KMS-11 (cell line): ENCODE measurements at regions not wholly inside any gene's neighbourhood (a gene's known extent, or its start where the extent isn't known, plus 50 kb on each side); places are given as distances from the start of the nearest gene placed in this dataset.

Experiments
- H2AFZ ChIP-seq: fragments of 200-600 bp; sonication (generic); 2 replicates; pipeline ENCODE4 v1.6.1; 2016; ENCODE audit warnings: antibody characterized with exemption, mixed run types, low read depth
- H3K27ac ChIP-seq: fragments of 200-600 bp; sonication (generic); 2 replicates; pipeline ENCODE4 v1.6.1; 2016; ENCODE audit warnings: mild to moderate bottlenecking, mixed run types
- H3K27me3 ChIP-seq: fragments of 200-600 bp; sonication (generic); 2 replicates; pipeline ENCODE4 v1.6.1; 2017; ENCODE audit warnings: mild to moderate bottlenecking, low read depth, mixed run types, moderate library complexity; ENCODE audit not compliant: insufficient read depth
- H3K36me3 ChIP-seq: fragments of 200-600 bp; sonication (generic); 2 replicates; pipeline ENCODE4 v1.6.1; 2017; ENCODE audit warnings: mild to moderate bottlenecking, mixed run types; ENCODE audit not compliant: insufficient read depth
- H3K4me1 ChIP-seq: fragments of 200-600 bp; sonication (generic); 2 replicates; pipeline ENCODE4 v1.6.1; 2016; ENCODE audit warnings: mild to moderate bottlenecking, low read depth, mixed run types; ENCODE audit not compliant: poor library complexity, severe bottlenecking
- H3K4me2 ChIP-seq: fragments of 200-600 bp; sonication (generic); 2 replicates; pipeline ENCODE4 v1.7.0; 2016; ENCODE audit warnings: mild to moderate bottlenecking, mixed run types
- H3K4me3 ChIP-seq: fragments of 200-600 bp; sonication (generic); IDR thresholded peaks from 2 replicates; pipeline ENCODE4 v1.6.1; 2017; ENCODE audit warnings: low read depth, low read length, mixed read lengths; ENCODE audit not compliant: insufficient read depth
- H3K79me2 ChIP-seq: fragments of 200-600 bp; sonication (generic); 2 replicates; pipeline ENCODE4 v1.6.1; 2016; ENCODE audit warnings: low read depth, mixed run types; ENCODE audit not compliant: insufficient read depth
- H3K9ac ChIP-seq: fragments of 200-600 bp; sonication (generic); 2 replicates; pipeline ENCODE4 v1.6.1; 2016; ENCODE audit warnings: mild to moderate bottlenecking, mixed run types
- H4K20me1 ChIP-seq: fragments of 200-600 bp; sonication (generic); 2 replicates; pipeline ENCODE4 v1.6.1; 2016; ENCODE audit warnings: mild to moderate bottlenecking, mixed run types; ENCODE audit not compliant: insufficient read depth
- CTCF ChIP-seq: fragments of 200-600 bp; sonication (generic); conservative IDR thresholded peaks from 2 replicates; pipeline ENCODE4 v1.6.1; 2017; ENCODE audit warnings: low read depth, mild to moderate bottlenecking, antibody characterized with exemption, low read length, moderate library complexity, mixed read lengths

GRCh38 chr3:180534828-180535227 lies 67.1 kb upstream of the TTC14 start:
- H3K4me1 ChIP-seq: no peaks in the 10 kb centered on the region
- no peaks in the 10 kb centered on the region for H4K20me1 ChIP-seq
- no peak for TF ChIP-seq CTCF
- no peak overlapping the region for H3K4me2 ChIP-seq
- no peaks in the 10 kb centered on the region for H3K36me3 ChIP-seq
- H3K79me2 ChIP-seq: no peaks in the 10 kb centered on the region
- H3K27ac ChIP-seq: no peak overlapping the region
- H3K9ac ChIP-seq: no peak overlapping the region
- no peak overlapping the region for H3K4me3 ChIP-seq
- H2AFZ ChIP-seq: no peak overlapping the region
- H3K27me3 ChIP-seq: no peaks in the 10 kb centered on the region

GRCh38 chr3:180538493-180538892 lies 63.5 kb upstream of the TTC14 start:
- Histone ChIP-seq H3K27me3 (no peaks in the 10 kb centered on the region), H3K36me3 (no peaks in the 10 kb centered on the region), H3K4me1 (no peaks in the 10 kb centered on the region), H3K9ac (no peak overlapping the region), H3K4me2 (no peak overlapping the region), H3K79me2 (no peaks in the 10 kb centered on the region), H4K20me1 (no peaks in the 10 kb centered on the region), H3K27ac (no peak overlapping the region), H2AFZ (no peak overlapping the region), H3K4me3 (no peak overlapping the region)
- no peak for TF ChIP-seq CTCF

- no peak overlapping the region for H3K4me3 ChIP-seq
- no peak for TF ChIP-seq CTCF
- no peaks in the 10 kb centered on the region for H3K4me1 ChIP-seq
- H3K36me3 ChIP-seq: no peaks in the 10 kb centered on the region
- H3K27me3 ChIP-seq: no peaks in the 10 kb centered on the region
- no peak overlapping the region for H2AFZ ChIP-seq
- no peaks in the 10 kb centered on the region for H4K20me1 ChIP-seq
- no peak overlapping the region for H3K27ac ChIP-seq
- no peak overlapping the region for H3K4me2 ChIP-seq
- H3K9ac ChIP-seq: no peak overlapping the region
- H3K79me2 ChIP-seq: no peaks in the 10 kb centered on the region
Measured at GRCh38 chr3:180543877-180544276, 58.1 kb upstream of the TTC14 start.

GRCh38 chr3:180546863-180547262 lies 55.1 kb upstream of the TTC14 start:
- no peaks in the 10 kb centered on the region for H3K4me1 ChIP-seq
- no peak overlapping the region for H3K4me2 ChIP-seq
- H3K79me2 ChIP-seq: no peaks in the 10 kb centered on the region
- no peaks in the 10 kb centered on the region for H3K27me3 ChIP-seq
- no peaks in the 10 kb centered on the region for H3K36me3 ChIP-seq
- TF ChIP-seq CTCF: no peak
- H2AFZ ChIP-seq: no peak overlapping the region
- no peak overlapping the region for H3K4me3 ChIP-seq
- no peaks in the 10 kb centered on the region for H4K20me1 ChIP-seq
- no peak overlapping the region for H3K9ac ChIP-seq
- H3K27ac ChIP-seq: no peak overlapping the region

- Histone ChIP-seq H3K27ac (no peak overlapping the region), H3K4me3 (no peak overlapping the region), H3K4me1 (no peaks in the 10 kb centered on the region), H3K79me2 (no peaks in the 10 kb centered on the region), H3K4me2 (no peak overlapping the region), H3K9ac (no peak overlapping the region), H3K27me3 (no peaks in the 10 kb centered on the region), H4K20me1 (no peaks in the 10 kb centered on the region), H3K36me3 (no peaks in the 10 kb centered on the region), H2AFZ (no peak overlapping the region)
- TF ChIP-seq CTCF: no peak
Measured at GRCh38 chr3:180548050-180548449, 53.9 kb upstream of the TTC14 start.
